ENCODE measurements at regions not wholly inside any gene's neighbourhood (a gene's known extent, or its start where the extent isn't known, plus 50 kb on each side); places are given as distances from the start of the nearest gene placed in this dataset.

GRCh38 chr2:76387294-76387693 is 676.6 kb upstream of the GCFC2 start:
- Histone ChIP-seq H2AFZ (ENCODE audit: low read length) (no peak overlapping the region), H4K20me1 (ENCODE audit: control insufficient read depth, extremely low read depth, insufficient read depth, low read length) (no peaks in the 10 kb centered on the region), H3K27me3 (ENCODE audit: control insufficient read depth, insufficient read depth, low read length) (no peaks in the 10 kb centered on the region), H3K36me3 (ENCODE audit: control insufficient read depth, insufficient read depth, low read length) (no peaks in the 10 kb centered on the region), H3K9ac (ENCODE audit: insufficient read depth, low read length) (no peak overlapping the region), H3K4me2 (ENCODE audit: extremely low read depth, insufficient read depth, low read length) (no peak overlapping the region), H3K4me3 (replicated peaks in 1 of 4; ENCODE audit: control extremely low read depth in 1 of 4, insufficient read depth in 1 of 4, low read depth in 3 of 4, low read length in 4 of 4) (no peak overlapping the region), H3K27ac (ENCODE audit: insufficient read depth, low read length) (no peak overlapping the region), H3K79me2 (ENCODE audit: control insufficient read depth, insufficient read depth, low read length) (no peaks in the 10 kb centered on the region), H3K4me1 (ENCODE audit: control insufficient read depth, extremely low read depth, insufficient read depth, low read length) (no peaks in the 10 kb centered on the region), H3K9me3 (ENCODE audit: control insufficient read depth, insufficient read depth, low read depth, low read length) (no peaks in the 10 kb centered on the region)
- DNase-seq (ENCODE audit: low read depth in 2 of 2) = no peak
- TF ChIP-seq CTCF (conservative IDR thresholded peaks at IDR 0.05 in 1 of 2, IDR thresholded peaks at IDR 0.05 in 1 of 2; ENCODE audit: low read depth in 1 of 2, low read length in 2 of 2) (no peak), EZH2 (IDR thresholded peaks at IDR 0.05; ENCODE audit: low read length, missing control alignments) (no peak)

- no peaks in the 10 kb centered on the region for H3K4me1 ChIP-seq (ENCODE audit: control insufficient read depth, extremely low read depth, insufficient read depth, low read length)
- H3K9ac ChIP-seq (ENCODE audit: insufficient read depth, low read length) = no peak overlapping the region
- no peaks in the 10 kb centered on the region for H3K36me3 ChIP-seq (ENCODE audit: control insufficient read depth, insufficient read depth, low read length)
- no peaks in the 10 kb centered on the region for H3K9me3 ChIP-seq (ENCODE audit: control insufficient read depth, insufficient read depth, low read depth, low read length)
- H3K79me2 ChIP-seq (ENCODE audit: control insufficient read depth, insufficient read depth, low read length) = no peaks in the 10 kb centered on the region
- no peaks in the 10 kb centered on the region for H4K20me1 ChIP-seq (ENCODE audit: control insufficient read depth, extremely low read depth, insufficient read depth, low read length)
- no peak overlapping the region for H3K4me2 ChIP-seq (ENCODE audit: extremely low read depth, insufficient read depth, low read length)
- TF ChIP-seq CTCF (conservative IDR thresholded peaks at IDR 0.05 in 1 of 2, IDR thresholded peaks at IDR 0.05 in 1 of 2; ENCODE audit: low read depth in 1 of 2, low read length in 2 of 2) (no peak), EZH2 (IDR thresholded peaks at IDR 0.05; ENCODE audit: low read length, missing control alignments) (no peak)
- no peaks in the 10 kb centered on the region for H3K27me3 ChIP-seq (ENCODE audit: control insufficient read depth, insufficient read depth, low read length)
- no peak overlapping the region for H3K27ac ChIP-seq (ENCODE audit: insufficient read depth, low read length)
- H3K4me3 ChIP-seq (replicated peaks in 1 of 4; ENCODE audit: control extremely low read depth in 1 of 4, insufficient read depth in 1 of 4, low read depth in 3 of 4, low read length in 4 of 4) = no peak overlapping the region
- H2AFZ ChIP-seq (ENCODE audit: low read length) = no peak overlapping the region
- no peak for DNase-seq (ENCODE audit: low read depth in 2 of 2)
Observed at GRCh38 chr2:76385943-76386342, 675.2 kb upstream of the GCFC2 start.

- no peak for DNase-seq (ENCODE audit: low read depth in 2 of 2)
- Histone ChIP-seq H3K27me3 (ENCODE audit: control insufficient read depth, insufficient read depth, low read length) (no peaks in the 10 kb centered on the region), H3K4me2 (ENCODE audit: extremely low read depth, insufficient read depth, low read length) (no peak overlapping the region), H2AFZ (ENCODE audit: low read length) (no peak overlapping the region), H3K4me1 (ENCODE audit: control insufficient read depth, extremely low read depth, insufficient read depth, low read length) (no peaks in the 10 kb centered on the region), H3K9me3 (ENCODE audit: control insufficient read depth, insufficient read depth, low read depth, low read length) (no peaks in the 10 kb centered on the region), H3K36me3 (ENCODE audit: control insufficient read depth, insufficient read depth, low read length) (no peaks in the 10 kb centered on the region), H3K4me3 (replicated peaks in 1 of 4; ENCODE audit: control extremely low read depth in 1 of 4, insufficient read depth in 1 of 4, low read depth in 3 of 4, low read length in 4 of 4) (no peak overlapping the region), H3K79me2 (ENCODE audit: control insufficient read depth, insufficient read depth, low read length) (no peaks in the 10 kb centered on the region), H3K27ac (ENCODE audit: insufficient read depth, low read length) (no peak overlapping the region), H4K20me1 (ENCODE audit: control insufficient read depth, extremely low read depth, insufficient read depth, low read length) (no peaks in the 10 kb centered on the region), H3K9ac (ENCODE audit: insufficient read depth, low read length) (no peak overlapping the region)
- TF ChIP-seq CTCF (conservative IDR thresholded peaks at IDR 0.05 in 1 of 2, IDR thresholded peaks at IDR 0.05 in 1 of 2; ENCODE audit: low read depth in 1 of 2, low read length in 2 of 2) (no peak), EZH2 (IDR thresholded peaks at IDR 0.05; ENCODE audit: low read length, missing control alignments) (no peak)
Observed at GRCh38 chr2:76381624-76382023, 670.9 kb upstream of the GCFC2 start.
